NB4 (cell line): ENCODE measurements at regions not wholly inside any gene's neighbourhood (a gene's known extent, or its start where the extent isn't known, plus 50 kb on each side); places are given as distances from the start of the nearest gene placed in this dataset.

Experiments
- CTCF ChIP-seq: IDR thresholded peaks from one replicate; pipeline ENCODE4 v1.5.1; 2012; ENCODE audit warnings: low read depth, low read length
- MAX ChIP-seq: IDR thresholded peaks from 2 replicates; pipeline ENCODE4 v1.6.1; 2011; ENCODE audit warnings: low read depth, low read length
- MYC ChIP-seq: IDR thresholded peaks from 2 replicates; pipeline ENCODE4 v1.6.1; 2011; ENCODE audit warnings: low read depth, low read length
- POLR2A ChIP-seq: IDR thresholded peaks from 2 replicates; pipeline ENCODE4 v1.6.1; 2011; ENCODE audit warnings: mild to moderate bottlenecking; ENCODE audit not compliant: insufficient read length; ENCODE audit errors: extremely low read depth

GRCh38 chr3:76726034-76726433 is 313.9 kb upstream of the ROBO2 start:
- TF ChIP-seq CTCF (no peak), POLR2A (no peak), MAX (no peak), MYC (no peak)
